ENCODE measurements at regions not wholly inside any gene's neighbourhood (a gene's known extent, or its start where the extent isn't known, plus 50 kb on each side); places are given as distances from the start of the nearest gene placed in this dataset.
"Not testable (repeated sequence)": the region's sequence is repeated elsewhere in the genome, so short reads cannot be mapped to it uniquely, and the experiment has no call there.

DNA sequence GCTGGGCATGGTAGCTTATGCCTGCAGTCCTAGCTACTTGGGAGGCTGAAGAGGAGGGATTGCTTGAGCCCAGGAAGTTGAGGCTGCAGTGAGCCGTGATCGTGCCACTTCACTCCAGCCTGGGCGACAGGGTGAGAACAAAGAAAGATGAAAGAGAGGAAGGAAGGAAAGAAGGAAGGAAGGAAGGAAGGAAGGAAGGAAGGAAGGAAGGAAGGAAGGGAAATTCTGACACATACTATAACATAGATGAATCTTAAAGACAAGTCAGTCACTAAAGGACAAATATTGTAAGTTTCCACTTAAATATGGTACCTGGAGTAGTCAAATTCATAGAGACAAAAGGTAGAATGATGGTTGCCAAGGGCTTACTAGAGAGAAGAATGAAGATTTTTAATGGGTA is 108.0 kb upstream of the CACHD1 start:
- no peak for DNase-seq (ENCODE audit: low read depth)

DNA sequence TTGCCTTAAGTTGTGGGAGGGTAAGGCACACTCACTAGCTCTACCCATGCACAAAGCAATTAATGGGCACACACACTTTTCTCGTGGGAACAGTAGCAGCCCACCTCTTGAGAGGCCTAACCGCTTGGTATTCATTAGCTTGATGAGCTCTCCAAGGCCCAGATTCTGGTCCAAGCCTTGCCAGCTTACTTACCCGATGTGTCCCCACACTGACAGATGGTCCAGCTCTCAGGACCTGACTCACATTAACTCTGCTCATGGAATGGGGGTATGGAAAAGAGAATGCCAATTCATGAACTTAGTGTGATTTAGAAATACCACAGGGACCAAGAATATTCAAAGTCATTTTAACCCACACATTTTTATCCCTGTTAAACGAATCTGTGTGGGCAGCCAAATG is 106.8 kb upstream of the CACHD1 start:
- no peak for DNase-seq (ENCODE audit: low read depth)

DNA sequence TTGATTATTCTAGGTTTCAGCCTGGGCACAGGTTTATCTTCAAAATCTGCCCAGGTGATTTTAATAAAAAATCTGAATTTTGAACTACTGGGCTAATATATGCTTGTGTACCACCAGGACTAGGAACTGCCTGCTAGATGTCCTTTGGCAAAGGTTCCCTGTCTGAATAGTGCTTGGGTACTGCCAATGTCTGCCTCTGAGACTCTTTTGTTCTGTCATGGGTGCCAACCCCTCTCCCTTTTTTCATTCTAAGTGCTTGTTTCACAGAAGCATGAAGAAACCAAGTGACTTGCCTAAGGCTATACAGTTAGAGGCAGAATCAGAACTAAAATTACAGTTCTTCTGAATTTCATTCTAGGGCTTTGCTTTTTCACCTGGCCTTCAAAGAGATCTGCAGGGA is 106.3 kb upstream of the CACHD1 start:
- DNase-seq (ENCODE audit: low read depth), result no peak

GRCh38 chr1:64366821-64367220 is 103.1 kb upstream of the CACHD1 start:
- no peak for DNase-seq (ENCODE audit: low read depth)

DNA sequence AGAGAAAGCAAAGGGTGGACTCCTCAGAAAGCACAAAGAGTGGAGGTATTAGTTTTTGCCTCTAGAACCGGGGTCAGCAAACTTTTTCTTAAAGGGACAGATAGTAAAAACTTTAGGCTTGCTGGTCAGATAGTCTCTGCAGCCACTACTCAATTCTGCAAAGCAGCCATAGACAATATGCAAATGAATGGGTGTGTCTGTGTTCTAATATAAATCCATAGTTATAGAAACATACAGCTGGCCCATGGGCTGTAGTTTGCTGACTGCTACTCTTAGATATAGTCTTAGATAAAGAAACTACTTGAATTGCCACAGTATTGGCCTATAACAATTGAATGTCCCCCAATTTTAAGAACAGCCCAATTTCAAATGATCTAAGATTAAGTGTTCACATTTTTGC is 101.6 kb upstream of the CACHD1 start:
- DNase-seq (ENCODE audit: low read depth), result no peak

- no peak for DNase-seq (ENCODE audit: low read depth)
These were observed 91.1 kb upstream of the CACHD1 start for GRCh38 chr1:64378826-64379225.

DNA sequence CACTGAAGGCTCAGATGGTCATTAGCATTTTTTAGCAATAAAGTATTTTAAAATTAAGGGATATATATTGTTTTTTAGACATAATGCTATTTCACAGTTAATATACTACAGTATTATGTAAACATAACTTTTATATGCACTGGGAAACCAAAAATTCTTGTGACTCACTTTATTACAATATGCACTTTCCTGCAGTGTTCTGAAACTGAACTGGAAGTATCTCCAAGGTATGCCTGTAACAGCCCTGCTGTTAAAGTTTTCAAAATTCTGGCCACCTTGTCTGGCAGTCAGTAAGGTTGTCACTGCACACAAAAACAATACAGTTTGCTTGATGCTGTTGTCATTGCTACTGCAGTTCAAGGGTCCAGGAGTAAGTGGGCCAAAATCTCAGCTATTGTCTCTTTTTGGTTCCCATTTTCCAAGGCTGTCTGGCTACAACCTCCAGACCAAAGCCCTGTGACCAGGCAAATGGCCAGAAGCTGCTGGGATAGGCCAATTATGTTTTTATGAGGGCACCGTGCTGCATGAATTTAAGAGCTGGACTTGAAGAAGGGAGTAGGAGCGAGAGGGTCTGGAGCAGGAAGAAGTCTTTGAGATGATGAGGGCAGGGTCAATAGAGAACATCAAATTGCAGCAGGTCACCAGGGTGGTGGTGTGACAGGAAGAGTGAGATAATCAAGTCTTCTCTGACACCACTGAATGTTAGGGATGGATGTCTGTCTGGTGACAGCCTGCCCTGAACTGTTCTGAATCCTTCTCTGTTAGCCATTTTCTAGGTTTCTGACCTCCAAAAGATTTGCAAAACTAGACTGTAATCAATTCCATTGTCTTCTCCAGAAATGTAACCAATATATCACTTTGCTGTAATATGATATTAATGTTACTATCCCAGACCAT is 82.3 kb upstream of the CACHD1 start:
- DNase-seq (ENCODE audit: low read depth), result no peak

- no peak for DNase-seq (ENCODE audit: low read depth)
These were observed 81.6 kb upstream of the CACHD1 start for GRCh38 chr1:64388336-64388735.

GRCh38 chr1:64392109-64392508 is 77.8 kb upstream of the CACHD1 start:
- no peak for DNase-seq (ENCODE audit: low read depth)

GRCh38 chr1:64393790-64394189 is 76.1 kb upstream of the CACHD1 start:
- no peak for DNase-seq (ENCODE audit: low read depth)

- DNase-seq (ENCODE audit: low read depth), result no peak
These were observed 73.1 kb upstream of the CACHD1 start for GRCh38 chr1:64396817-64397216.

GRCh38 chr1:64397541-64397940 is 72.4 kb upstream of the CACHD1 start:
- no peak for DNase-seq (ENCODE audit: low read depth)

GRCh38 chr1:64398936-64399335 is 71.0 kb upstream of the CACHD1 start:
- no peak for DNase-seq (ENCODE audit: low read depth)

DNA sequence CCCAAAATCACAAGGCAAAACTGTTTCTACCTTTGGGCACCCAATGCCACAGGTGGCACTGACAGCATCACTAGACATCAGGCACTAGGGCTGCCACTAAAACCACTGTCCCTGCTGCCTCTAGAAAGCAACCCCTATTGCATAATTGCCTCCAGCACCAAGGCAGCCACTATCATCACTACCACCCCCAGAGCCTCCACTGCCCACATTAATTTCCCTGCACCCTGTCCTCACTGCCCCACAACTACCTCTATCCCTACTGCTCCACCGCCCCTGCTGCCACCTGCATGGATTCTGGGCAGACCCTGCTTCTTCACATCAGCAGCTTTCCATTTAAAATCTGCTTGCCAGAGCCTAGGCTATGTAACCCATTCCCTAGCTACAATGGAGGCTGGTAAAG is 68.6 kb upstream of the CACHD1 start:
- no peak for DNase-seq (ENCODE audit: low read depth)

DNA sequence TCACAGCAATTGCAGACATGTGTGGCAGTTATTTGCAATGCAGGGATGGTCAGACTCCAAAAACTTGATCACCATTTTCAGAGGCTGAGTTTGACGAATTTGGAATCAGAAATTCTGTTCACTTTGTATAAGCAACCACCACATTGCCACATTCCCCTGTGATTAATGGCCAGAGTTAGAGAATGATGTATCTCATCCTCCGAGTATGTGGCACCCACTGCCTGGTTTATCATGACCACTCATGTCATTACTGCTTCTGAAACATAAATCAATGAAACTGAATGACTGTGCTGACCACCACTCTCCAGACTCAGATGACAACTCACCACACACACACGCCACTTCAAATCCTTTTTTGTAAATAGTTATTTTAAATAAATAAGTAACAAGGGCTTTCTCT is 66.6 kb upstream of the CACHD1 start:
- DNase-seq (ENCODE audit: low read depth), result no peak

DNA sequence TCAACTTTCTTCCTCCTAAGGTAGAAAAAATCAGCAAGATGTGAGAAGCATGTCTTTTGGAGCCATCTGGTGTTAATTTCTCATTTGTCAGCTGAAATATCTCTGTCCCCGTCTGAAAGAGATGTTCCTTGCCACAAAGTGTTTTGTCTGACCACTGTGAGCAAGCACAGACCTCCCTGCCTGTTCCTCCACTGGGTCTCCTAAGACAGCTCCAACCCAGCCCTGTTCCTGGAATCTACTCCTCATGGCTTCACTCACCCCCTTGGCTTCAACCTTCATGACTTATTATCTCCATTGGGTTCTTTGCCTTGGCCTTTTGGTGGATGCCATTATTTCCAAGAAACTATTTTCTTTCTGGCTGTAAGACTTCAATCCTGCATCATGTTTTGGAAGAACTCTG is 65.7 kb upstream of the CACHD1 start:
- no peak for DNase-seq (ENCODE audit: low read depth)

- DNase-seq (ENCODE audit: low read depth), result no peak
These were observed 64.1 kb upstream of the CACHD1 start for GRCh38 chr1:64405833-64406232.

DNA sequence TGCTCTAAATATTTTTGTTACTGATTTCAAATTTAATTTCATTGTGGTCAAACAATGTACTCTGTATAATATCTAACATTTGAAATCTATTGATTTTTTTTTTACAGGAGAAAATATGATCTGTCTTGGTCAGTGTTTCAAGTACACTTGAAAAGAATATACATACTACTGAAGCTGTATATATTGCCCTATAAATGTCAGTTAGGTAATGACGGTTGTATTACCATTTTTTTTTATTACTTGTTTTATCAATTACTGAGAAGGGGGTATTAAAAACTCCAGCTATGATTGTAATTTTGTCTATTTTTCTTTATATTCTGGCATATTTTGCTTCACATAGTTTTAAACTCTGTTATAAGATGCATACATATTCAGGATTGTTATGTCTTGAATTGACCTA is 59.7 kb upstream of the CACHD1 start:
- DNase-seq (ENCODE audit: low read depth), result no peak

GRCh38 chr1:64414855-64415546 is 54.9 kb upstream of the CACHD1 start:
- not testable (repeated sequence) for DNase-seq (ENCODE audit: low read depth)

- DNase-seq (ENCODE audit: low read depth), result no peak
These were observed 52.1 kb upstream of the CACHD1 start for GRCh38 chr1:64417803-64418202.
